ENCODE measurements at regions not wholly inside any gene's neighbourhood (a gene's known extent, or its start where the extent isn't known, plus 50 kb on each side); places are given as distances from the start of the nearest gene placed in this dataset.

GRCh38 chr2:56784046-56784445 is 600.3 kb downstream of the CCDC85A start:
- no peak for DNase-seq (ENCODE audit: low read depth)
- TF ChIP-seq CTCF (IDR thresholded peaks at IDR 0.05; ENCODE audit: low read length, missing control alignments), result no peak
- no peak overlapping the region for H3K4me3 ChIP-seq (replicated peaks; ENCODE audit: low read depth, low read length)

- no peak for DNase-seq (ENCODE audit: low read depth)
Observed at GRCh38 chr2:56801214-56801613, 617.4 kb downstream of the CCDC85A start.

GRCh38 chr2:56801770-56802169 is 618.0 kb downstream of the CCDC85A start:
- TF ChIP-seq CTCF (IDR thresholded peaks at IDR 0.05; ENCODE audit: low read length, missing control alignments), result no peak
- no peak for DNase-seq (ENCODE audit: low read depth)
- H3K4me3 ChIP-seq (replicated peaks; ENCODE audit: low read depth, low read length), result no peak overlapping the region

More at GRCh38 chr2:56801214-56801613, 617.4 kb downstream of the CCDC85A start:
- TF ChIP-seq CTCF (IDR thresholded peaks at IDR 0.05; ENCODE audit: low read length, missing control alignments), result no peak
- H3K4me3 ChIP-seq (replicated peaks; ENCODE audit: low read depth, low read length), result no peak overlapping the region

- DNase-seq (ENCODE audit: low read depth), result no peak
- no peak for TF ChIP-seq CTCF (IDR thresholded peaks at IDR 0.05; ENCODE audit: low read length, missing control alignments)
- no peak overlapping the region for H3K4me3 ChIP-seq (replicated peaks; ENCODE audit: low read depth, low read length)
Observed at GRCh38 chr2:56803596-56803995, 619.8 kb downstream of the CCDC85A start.

GRCh38 chr2:56806924-56807323 is 623.1 kb downstream of the CCDC85A start:
- TF ChIP-seq CTCF (IDR thresholded peaks at IDR 0.05; ENCODE audit: low read length, missing control alignments), result no peak
- DNase-seq (ENCODE audit: low read depth), result no peak
- H3K4me3 ChIP-seq (replicated peaks; ENCODE audit: low read depth, low read length), result no peak overlapping the region

- no peak overlapping the region for H3K4me3 ChIP-seq (replicated peaks; ENCODE audit: low read depth, low read length)
- DNase-seq (ENCODE audit: low read depth), result no peak
- no peak for TF ChIP-seq CTCF (IDR thresholded peaks at IDR 0.05; ENCODE audit: low read length, missing control alignments)
Observed at GRCh38 chr2:56807861-56808260, 624.1 kb downstream of the CCDC85A start.

- TF ChIP-seq CTCF (IDR thresholded peaks at IDR 0.05; ENCODE audit: low read length, missing control alignments), result no peak
- peak; percentile 21 for DNase-seq (ENCODE audit: low read depth)
- H3K4me3 ChIP-seq (replicated peaks; ENCODE audit: low read depth, low read length), result no peak overlapping the region
Observed at GRCh38 chr2:56811401-56811800, 627.6 kb downstream of the CCDC85A start.

All from fibroblast of pulmonary artery (primary cell).